Muscle layer of duodenum (tissue), 2 donors: ENCODE measurements at regions not wholly inside any gene's neighbourhood (a gene's known extent, or its start where the extent isn't known, plus 50 kb on each side); places are given as distances from the start of the nearest gene placed in this dataset.

Source experiments
- H3K27ac ChIP-seq: one replicate; pipeline ENCODE4 v1.7.0; 2013; ENCODE audit warnings: mild to moderate bottlenecking, low read length
- H3K27me3 ChIP-seq: one replicate; pipeline ENCODE4 v1.7.0; 2013; ENCODE audit warnings: low read depth, mild to moderate bottlenecking, control low read depth, low read length
- H3K36me3 ChIP-seq, 2 donors: one replicate each; pipeline ENCODE4 v1.7.0; 2013; ENCODE audit warnings: low read length in 2 of 2, control low read depth in 1 of 2, mild to moderate bottlenecking in 1 of 2; ENCODE audit not compliant: insufficient read depth in 2 of 2, control insufficient read depth in 1 of 2
- H3K4me1 ChIP-seq, 2 donors: one replicate each; pipeline ENCODE4 v1.7.0; 2013; ENCODE audit warnings: low read length in 2 of 2, mild to moderate bottlenecking in 2 of 2, control low read depth in 1 of 2, moderate library complexity in 1 of 2; ENCODE audit not compliant: insufficient read depth in 2 of 2, control insufficient read depth in 1 of 2
- H3K4me3 ChIP-seq, 2 donors: one replicate each; pipeline ENCODE4 v1.7.0; 2013; ENCODE audit warnings: low read length in 2 of 2, low read depth in 1 of 2, mild to moderate bottlenecking in 1 of 2
- H3K9me3 ChIP-seq, 2 donors: one replicate each; pipeline ENCODE4 v1.7.0; 2013; ENCODE audit warnings: low read length in 2 of 2, control low read depth in 1 of 2, mild to moderate bottlenecking in 1 of 2; ENCODE audit not compliant: control insufficient read depth in 1 of 2
- donor health status: healthy.

DNA sequence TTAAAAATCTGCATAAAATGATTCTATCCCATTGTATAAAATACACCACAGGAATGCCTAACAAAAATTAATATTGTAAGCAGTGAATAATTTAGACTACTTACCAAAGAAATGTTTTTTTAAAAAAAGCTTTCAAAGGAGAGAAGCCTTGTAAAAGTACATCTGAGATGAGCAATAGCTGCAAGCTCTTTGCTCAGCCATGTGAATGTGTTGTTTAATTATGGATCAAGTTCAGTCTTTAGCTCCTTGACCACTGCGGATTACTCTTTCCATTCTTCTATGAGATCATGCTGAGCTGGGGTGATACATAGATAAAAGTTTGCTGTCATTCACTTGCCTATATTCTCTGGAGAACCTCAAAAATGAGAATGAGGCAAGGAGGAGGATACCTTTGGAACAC, 782.4 kb upstream of the ZNF608 start:
- Histone ChIP-seq H3K27me3 (no peaks in the 10 kb centered on the region), H3K9me3 (peaks cover 0 to 2% of the 10 kb centered on the region in 2 donors), H3K27ac (no peak overlapping the region), H3K4me3 (no peak overlapping the region), H3K36me3 (no peaks in the 10 kb centered on the region), H3K4me1 (no peaks in the 10 kb centered on the region)

GRCh38 chr5:125530833-125531615, 784.6 kb upstream of the ZNF608 start:
- Histone ChIP-seq H3K27me3 (no peaks in the 10 kb centered on the region), H3K9me3 (peaks cover 0 to 2% of the 10 kb centered on the region in 2 donors)

DNA sequence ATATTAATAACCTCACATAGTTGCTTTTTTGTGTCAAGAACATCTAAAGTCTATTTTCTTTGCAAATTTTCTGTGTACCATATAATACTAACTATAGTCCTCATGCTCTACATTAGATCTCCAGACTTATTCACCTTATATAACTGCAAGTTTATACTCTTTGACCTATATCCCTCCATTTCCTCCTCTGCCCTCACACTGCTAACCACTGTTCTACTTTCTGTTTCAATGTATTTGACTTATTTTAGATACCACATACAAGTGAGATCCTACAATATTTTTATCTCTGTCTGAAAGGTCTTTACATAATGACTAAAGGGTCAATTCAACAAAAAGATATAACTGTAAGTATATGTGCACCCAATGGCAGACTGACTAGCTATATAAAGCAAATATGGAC, 789.7 kb upstream of the ZNF608 start:
- H3K36me3 ChIP-seq, result no peaks in the 10 kb centered on the region
- H3K27ac ChIP-seq, result no peak overlapping the region
- H3K4me3 ChIP-seq, result no peak overlapping the region
- H3K9me3 ChIP-seq, result peaks cover 4 to 15% of the 10 kb centered on the region in 2 donors
- no peaks in the 10 kb centered on the region for H3K27me3 ChIP-seq
- H3K4me1 ChIP-seq, result no peaks in the 10 kb centered on the region

More at GRCh38 chr5:125530833-125531615, 784.6 kb upstream of the ZNF608 start:
- H3K27ac ChIP-seq, result no peak overlapping the region
- no peaks in the 10 kb centered on the region for H3K36me3 ChIP-seq
- H3K4me1 ChIP-seq, result no peaks in the 10 kb centered on the region
- H3K4me3 ChIP-seq, result no peak overlapping the region

- H3K4me1 ChIP-seq, result no peaks in the 10 kb centered on the region
- H3K4me3 ChIP-seq, result no peak overlapping the region
- H3K27me3 ChIP-seq, result no peaks in the 10 kb centered on the region
- no peaks in the 10 kb centered on the region for H3K36me3 ChIP-seq
- H3K27ac ChIP-seq, result no peak overlapping the region
- H3K9me3 ChIP-seq, result peaks cover 4 to 15% of the 10 kb centered on the region in 2 donors
These were observed 790.1 kb upstream of the ZNF608 start for GRCh38 chr5:125536582-125536981.

DNA sequence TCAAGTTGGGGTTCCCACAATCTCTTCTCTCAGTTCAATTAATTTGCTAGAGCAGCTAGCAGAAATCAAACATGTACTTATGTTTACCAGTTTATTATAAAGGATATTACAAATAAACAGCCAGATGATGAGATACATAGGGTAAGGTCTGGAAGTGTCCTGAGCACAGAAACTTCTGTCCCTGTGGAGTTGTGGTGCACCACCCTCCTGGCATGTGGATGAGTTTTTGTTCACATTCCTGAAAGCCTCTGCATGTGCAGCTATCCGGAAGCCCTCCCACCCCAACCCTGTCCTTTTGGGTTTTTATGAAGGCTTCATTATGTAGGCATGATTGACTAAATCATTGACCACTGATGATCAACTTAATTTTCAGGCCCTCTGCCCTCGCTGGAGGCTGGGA, 791.2 kb upstream of the ZNF608 start:
- H3K4me3 ChIP-seq, result no peak overlapping the region
- no peaks in the 10 kb centered on the region for H3K4me1 ChIP-seq
- H3K27ac ChIP-seq, result no peak overlapping the region

DNA sequence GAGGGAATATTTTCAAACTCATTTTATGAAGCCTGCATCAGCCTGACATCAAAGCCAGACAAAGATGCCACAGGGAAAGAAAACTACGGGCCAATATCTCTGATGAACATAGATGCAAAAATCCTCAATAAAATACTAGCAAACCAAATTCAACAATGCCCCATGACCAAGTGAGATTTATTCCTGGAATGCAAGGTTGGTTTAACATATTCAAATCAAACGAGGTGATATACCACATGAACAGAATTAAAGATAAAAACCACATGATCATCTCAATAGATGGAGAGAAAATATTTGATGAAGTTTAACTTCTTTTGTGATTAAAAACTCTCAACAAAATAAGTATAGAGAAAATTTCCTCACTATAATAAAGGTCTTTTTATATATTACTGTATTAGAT, 792.0 kb upstream of the ZNF608 start:
- Histone ChIP-seq H3K4me3 (no peak overlapping the region), H3K27ac (no peak overlapping the region), H3K36me3 (no peaks in the 10 kb centered on the region), H3K4me1 (no peaks in the 10 kb centered on the region), H3K9me3 (peaks cover 4 to 13% of the 10 kb centered on the region in 2 donors), H3K27me3 (no peaks in the 10 kb centered on the region)

More for the DNA sequence above, 791.2 kb upstream of the ZNF608 start:
- H3K9me3 ChIP-seq, result peaks cover 4 to 15% of the 10 kb centered on the region in 2 donors
- H3K27me3 ChIP-seq, result no peaks in the 10 kb centered on the region
- no peaks in the 10 kb centered on the region for H3K36me3 ChIP-seq

GRCh38 chr5:125541085-125541484, 794.6 kb upstream of the ZNF608 start:
- Histone ChIP-seq H3K4me3 (no peak overlapping the region), H3K27ac (no peak overlapping the region), H3K36me3 (no peaks in the 10 kb centered on the region), H3K27me3 (no peaks in the 10 kb centered on the region), H3K9me3 (peaks cover 4 to 12% of the 10 kb centered on the region in 2 donors), H3K4me1 (no peaks in the 10 kb centered on the region)

DNA sequence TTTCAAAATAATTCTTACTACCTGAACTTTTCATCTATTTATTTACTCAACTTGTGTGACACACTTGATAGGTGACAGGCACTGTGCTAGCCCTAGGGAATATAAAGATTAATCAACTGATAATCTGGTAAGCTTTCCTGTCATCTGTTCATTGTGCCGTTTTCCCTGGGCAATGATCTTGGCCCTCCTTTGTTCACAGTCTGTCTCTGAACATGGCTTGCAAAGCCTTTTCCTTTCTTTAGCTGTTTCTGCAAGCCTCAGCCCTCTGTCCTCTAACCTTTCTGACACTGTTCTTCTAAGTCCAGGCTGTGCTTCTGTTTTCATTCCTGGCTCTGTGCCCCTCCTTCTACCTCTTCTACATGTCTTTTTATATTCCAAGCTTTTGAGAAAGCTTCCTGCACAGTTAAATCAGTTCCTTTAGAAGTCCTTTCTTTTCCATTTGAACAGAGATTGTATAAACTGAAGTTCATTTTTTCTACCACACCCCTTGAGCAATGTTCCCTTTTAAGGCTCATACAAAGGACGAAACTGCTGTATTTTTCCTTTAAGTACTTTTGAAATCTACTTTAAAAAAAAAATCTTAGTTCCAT, 803.0 kb upstream of the ZNF608 start:
- Histone ChIP-seq H3K27me3 (no peaks in the 10 kb centered on the region), H3K36me3 (no peaks in the 10 kb centered on the region), H3K4me3 (no peak overlapping the region), H3K27ac (no peak overlapping the region), H3K9me3 (no peaks in the 10 kb centered on the region), H3K4me1 (no peaks in the 10 kb centered on the region)

- Histone ChIP-seq H3K4me1 (no peaks in the 10 kb centered on the region), H3K27me3 (no peaks in the 10 kb centered on the region), H3K36me3 (no peaks in the 10 kb centered on the region), H3K9me3 (no peaks in the 10 kb centered on the region), H3K4me3 (no peak overlapping the region), H3K27ac (no peak overlapping the region)
These were observed 803.8 kb upstream of the ZNF608 start for GRCh38 chr5:125550274-125550673.

- no peaks in the 10 kb centered on the region for H3K4me1 ChIP-seq
- no peaks in the 10 kb centered on the region for H3K36me3 ChIP-seq
- H3K27me3 ChIP-seq, result no peaks in the 10 kb centered on the region
- no peaks in the 10 kb centered on the region for H3K9me3 ChIP-seq
- no peak overlapping the region for H3K4me3 ChIP-seq
- no peak overlapping the region for H3K27ac ChIP-seq
These were observed 804.8 kb upstream of the ZNF608 start for GRCh38 chr5:125551246-125551645.

- Histone ChIP-seq H3K4me3 (no peak overlapping the region), H3K27me3 (no peaks in the 10 kb centered on the region), H3K9me3 (no peaks in the 10 kb centered on the region), H3K27ac (no peak overlapping the region), H3K4me1 (no peaks in the 10 kb centered on the region), H3K36me3 (no peaks in the 10 kb centered on the region)
These were observed 805.4 kb upstream of the ZNF608 start for GRCh38 chr5:125551797-125552196.
